Astrocyte (in vitro differentiated cells and primary cell): ENCODE measurements at regions not wholly inside any gene's neighbourhood (a gene's known extent, or its start where the extent isn't known, plus 50 kb on each side); places are given as distances from the start of the nearest gene placed in this dataset.

ENCODE experiments used
- DNase-seq: peaks from one replicate; pipeline ENCODE4 v3.0.0-alpha.2; 2010; ENCODE audit warnings: low read depth
- FAIRE-seq: peaks from 2 replicates; lab custom pipeline; 2011; peaks lifted over from hg19 to GRCh38; lab: Jason Lieb, UNC
- H2AFZ ChIP-seq: 2 replicates; pipeline ENCODE4 v1.6.0; 2012; ENCODE audit warnings: low read depth, low read length, inconsistent platforms
- H3K27ac ChIP-seq: 2 replicates; pipeline ENCODE4 v1.5.1; 2011; ENCODE audit warnings: low read depth, low read length, inconsistent platforms
- H3K27me3 ChIP-seq: 2 replicates; pipeline ENCODE4 v1.6.0; 2011; ENCODE audit warnings: low read length, inconsistent platforms; ENCODE audit not compliant: insufficient read depth
- H3K36me3 ChIP-seq: 2 replicates; pipeline ENCODE4 v1.5.1; 2011; ENCODE audit warnings: low read length, inconsistent platforms; ENCODE audit not compliant: insufficient read depth
- H3K4me1 ChIP-seq: 2 replicates; pipeline ENCODE4 v1.5.1; 2011; ENCODE audit warnings: low read length, inconsistent platforms; ENCODE audit not compliant: insufficient read depth
- H3K4me2 ChIP-seq: 2 replicates; pipeline ENCODE4 v1.6.0; 2012; ENCODE audit warnings: low read length, inconsistent platforms
- H3K4me3 ChIP-seq: 2 replicates; pipeline ENCODE4 v1.5.1; 2011; ENCODE audit warnings: low read depth, mild to moderate bottlenecking, low read length, inconsistent platforms; ENCODE audit not compliant: insufficient read depth
- H3K79me2 ChIP-seq: 2 replicates; pipeline ENCODE4 v1.6.0; 2012; ENCODE audit warnings: mild to moderate bottlenecking, low read length, inconsistent platforms; ENCODE audit not compliant: insufficient read depth
- H3K9ac ChIP-seq: 2 replicates; pipeline ENCODE4 v1.6.0; 2012; ENCODE audit warnings: mild to moderate bottlenecking, low read length, inconsistent platforms
- H3K9me3 ChIP-seq: 2 replicates; pipeline ENCODE4 v1.5.1; 2012; ENCODE audit warnings: low read depth, mild to moderate bottlenecking, low read length, inconsistent platforms; ENCODE audit not compliant: insufficient read depth
- H4K20me1 ChIP-seq: 2 replicates; pipeline ENCODE4 v1.6.0; 2012; ENCODE audit warnings: low read length, inconsistent platforms; ENCODE audit not compliant: insufficient read depth
- H3K27ac Mint-ChIP-seq: one replicate; pipeline ENCODE4 v1.8.0; 2021; ENCODE audit warnings: mild to moderate bottlenecking, mixed read lengths; ENCODE audit not compliant: unreplicated experiment
- H3K27me3 Mint-ChIP-seq: one replicate; pipeline ENCODE4 v1.8.0; 2021; ENCODE audit warnings: low read depth, mixed read lengths; ENCODE audit not compliant: unreplicated experiment
- H3K36me3 Mint-ChIP-seq: one replicate; pipeline ENCODE4 v1.8.0; 2021; ENCODE audit warnings: low read depth, mixed read lengths; ENCODE audit not compliant: unreplicated experiment
- H3K4me1 Mint-ChIP-seq: one replicate; pipeline ENCODE4 v1.8.0; 2021; ENCODE audit warnings: low read depth, mixed read lengths; ENCODE audit not compliant: unreplicated experiment
- H3K4me3 Mint-ChIP-seq: one replicate; pipeline ENCODE4 v1.8.0; 2021; ENCODE audit warnings: mild to moderate bottlenecking, moderate library complexity, mixed read lengths; ENCODE audit not compliant: unreplicated experiment
- H3K9me3 Mint-ChIP-seq: one replicate; pipeline ENCODE4 v1.8.0; 2021; ENCODE audit warnings: mild to moderate bottlenecking, mixed read lengths; ENCODE audit not compliant: unreplicated experiment
- CTCF ChIP-seq: IDR thresholded peaks from 2 replicates; pipeline ENCODE4 v1.5.1; 2011; ENCODE audit warnings: low read depth, mild to moderate bottlenecking, inconsistent platforms, low read length, moderate library complexity; ENCODE audit not compliant: insufficient read depth
- EZH2 ChIP-seq: IDR thresholded peaks from 2 replicates; pipeline ENCODE4 v1.6.1; 2012; ENCODE audit warnings: mild to moderate bottlenecking, low read length, inconsistent platforms; ENCODE audit not compliant: insufficient read depth

DNA sequence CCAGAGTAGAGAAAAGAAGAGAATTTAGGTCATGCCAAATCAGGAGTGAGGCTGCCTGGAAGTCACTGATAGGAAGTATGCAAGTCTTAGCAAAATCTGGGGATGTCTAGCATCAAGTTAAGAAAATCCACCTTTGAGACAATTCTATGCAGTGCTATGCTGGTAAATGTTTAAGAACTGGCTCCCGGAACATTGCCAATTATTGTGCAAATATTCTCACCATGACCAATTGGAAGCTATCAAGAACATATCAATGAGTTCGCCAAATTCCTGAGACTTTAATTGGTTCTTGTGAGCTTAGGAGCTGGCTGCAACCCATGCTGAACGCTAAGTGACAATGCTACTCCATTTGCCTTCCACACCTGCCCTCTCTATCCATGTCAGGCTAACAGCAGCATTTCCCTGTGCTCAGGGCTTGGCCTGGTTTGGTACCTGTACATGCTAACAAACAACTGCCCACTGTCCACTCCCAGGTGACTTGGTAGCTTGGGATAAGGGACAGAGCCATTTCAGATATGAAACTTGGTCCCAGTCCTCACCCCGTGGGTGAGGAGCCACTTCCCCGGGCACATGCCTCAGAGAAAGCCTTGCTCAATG lies 172.9 kb upstream of the KLHL29 start:
- Mint-ChIP-seq H3K4me1 (no peaks in the 10 kb centered on the region), H3K4me3 (no peak overlapping the region), H3K27me3 (peaks cover 38% of the 10 kb centered on the region), H3K36me3 (no peaks in the 10 kb centered on the region), H3K9me3 (peaks cover 19% of the 10 kb centered on the region), H3K27ac (no peak overlapping the region)
- DNase-seq = no peak
- Histone ChIP-seq H3K4me2 (no peak overlapping the region), H3K36me3 (no peaks in the 10 kb centered on the region), H3K79me2 (no peaks in the 10 kb centered on the region), H3K4me1 (no peaks in the 10 kb centered on the region), H3K9ac (no peak overlapping the region), H3K27me3 (no peaks in the 10 kb centered on the region), H3K9me3 (no peaks in the 10 kb centered on the region), H4K20me1 (no peaks in the 10 kb centered on the region), H3K4me3 (no peak overlapping the region), H2AFZ (no peak overlapping the region), H3K27ac (no peak overlapping the region)
- no peak for FAIRE-seq
- no peak for TF ChIP-seq CTCF

DNA sequence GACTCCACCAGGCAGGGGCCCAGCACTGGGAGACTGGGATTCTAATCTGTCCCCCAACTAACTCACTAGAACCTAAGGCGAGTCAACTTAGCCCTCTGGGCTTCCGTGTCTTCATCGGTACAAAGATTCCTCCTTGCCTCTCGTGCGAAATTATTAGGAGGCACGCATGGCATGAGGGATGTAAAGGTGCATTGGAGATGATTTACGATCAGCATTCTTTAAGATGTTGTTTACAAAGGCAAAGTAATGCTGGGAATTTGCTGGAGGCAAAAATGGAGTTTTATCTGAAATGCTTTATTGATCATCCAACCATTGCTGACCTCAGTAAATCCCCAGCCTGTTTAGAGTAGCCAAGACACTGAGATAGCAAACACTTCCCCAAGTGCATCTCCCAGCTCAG lies 171.8 kb upstream of the KLHL29 start:
- H3K4me1 ChIP-seq = no peaks in the 10 kb centered on the region

More for the DNA sequence above, 171.8 kb upstream of the KLHL29 start:
- Mint-ChIP-seq H3K27ac (no peak overlapping the region), H3K4me3 (no peak overlapping the region), H3K36me3 (no peaks in the 10 kb centered on the region), H3K27me3 (peaks cover 41% of the 10 kb centered on the region), H3K9me3 (peaks cover 16% of the 10 kb centered on the region), H3K4me1 (no peaks in the 10 kb centered on the region)
- Histone ChIP-seq H3K79me2 (no peaks in the 10 kb centered on the region), H3K27me3 (no peaks in the 10 kb centered on the region), H3K36me3 (no peaks in the 10 kb centered on the region), H4K20me1 (no peaks in the 10 kb centered on the region), H3K4me3 (no peak overlapping the region), H2AFZ (no peak overlapping the region), H3K9ac (no peak overlapping the region), H3K4me2 (no peak overlapping the region), H3K9me3 (no peaks in the 10 kb centered on the region), H3K27ac (no peak overlapping the region)
- DNase-seq = no peak
- FAIRE-seq = no peak
- TF ChIP-seq CTCF (no peak), EZH2 (no peak)
